DOHH2 (cell line): ENCODE measurements at regions not wholly inside any gene's neighbourhood (a gene's known extent, or its start where the extent isn't known, plus 50 kb on each side); places are given as distances from the start of the nearest gene placed in this dataset.

Experiments
- EZH2phosphoT487 ChIP-seq: fragments of 200-600 bp; sonication (generic); IDR thresholded peaks from 2 replicates; pipeline ENCODE4 v1.6.1; 2017; ENCODE audit warnings: borderline replicate concordance, mild to moderate bottlenecking, antibody characterized with exemption, low read length, moderate library complexity, mixed read lengths
- TF ChIP-seq, protein P1 (sequence below): fragments of 200-600 bp; sonication (generic); IDR thresholded peaks from one replicate; pipeline ENCODE4 v1.5.1; 2014; ENCODE audit warnings: antibody characterized with exemption, mild to moderate bottlenecking, low read depth, low read length; ENCODE audit not compliant: poor library complexity, severe bottlenecking

DNA sequence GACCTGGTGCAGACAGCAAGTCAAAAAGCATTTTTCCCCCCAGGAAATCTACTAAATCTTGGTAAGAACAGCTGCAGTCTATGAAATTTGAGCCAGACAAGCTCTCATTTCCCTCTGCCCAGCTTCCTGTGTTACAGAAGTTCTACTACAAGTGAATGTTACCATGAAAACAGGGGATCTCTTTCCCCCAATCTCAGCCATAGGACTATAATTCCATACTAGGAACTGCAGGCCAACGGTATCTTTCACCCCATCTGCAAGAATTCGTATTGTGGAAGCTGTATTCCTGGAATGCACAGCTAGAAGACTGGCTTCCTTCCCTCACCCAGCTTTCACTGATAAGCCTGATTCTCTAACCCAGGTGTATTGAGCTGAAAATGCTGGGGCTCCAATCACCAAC, 1655.4 kb downstream of the BRINP3 start:
- TF ChIP-seq, protein P1, sequence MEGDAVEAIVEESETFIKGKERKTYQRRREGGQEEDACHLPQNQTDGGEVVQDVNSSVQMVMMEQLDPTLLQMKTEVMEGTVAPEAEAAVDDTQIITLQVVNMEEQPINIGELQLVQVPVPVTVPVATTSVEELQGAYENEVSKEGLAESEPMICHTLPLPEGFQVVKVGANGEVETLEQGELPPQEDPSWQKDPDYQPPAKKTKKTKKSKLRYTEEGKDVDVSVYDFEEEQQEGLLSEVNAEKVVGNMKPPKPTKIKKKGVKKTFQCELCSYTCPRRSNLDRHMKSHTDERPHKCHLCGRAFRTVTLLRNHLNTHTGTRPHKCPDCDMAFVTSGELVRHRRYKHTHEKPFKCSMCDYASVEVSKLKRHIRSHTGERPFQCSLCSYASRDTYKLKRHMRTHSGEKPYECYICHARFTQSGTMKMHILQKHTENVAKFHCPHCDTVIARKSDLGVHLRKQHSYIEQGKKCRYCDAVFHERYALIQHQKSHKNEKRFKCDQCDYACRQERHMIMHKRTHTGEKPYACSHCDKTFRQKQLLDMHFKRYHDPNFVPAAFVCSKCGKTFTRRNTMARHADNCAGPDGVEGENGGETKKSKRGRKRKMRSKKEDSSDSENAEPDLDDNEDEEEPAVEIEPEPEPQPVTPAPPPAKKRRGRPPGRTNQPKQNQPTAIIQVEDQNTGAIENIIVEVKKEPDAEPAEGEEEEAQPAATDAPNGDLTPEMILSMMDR: no peak
- TF ChIP-seq EZH2phosphoT487: no peak
